HepG2 (cell line): ENCODE measurements at regions not wholly inside any gene's neighbourhood (a gene's known extent, or its start where the extent isn't known, plus 50 kb on each side); places are given as distances from the start of the nearest gene placed in this dataset.

Experiments
- ATAC-seq: fragments of 200-7000 bp; cut with Tn5 transposase; 3 replicates; pipeline ENCODE4 v1.9.1; 2020; ENCODE audit warnings: mild to moderate bottlenecking, moderate library complexity
- BruUV-seq: library from RNA; stranded (reverse); fragments of 400-500 nt; replicated peaks from 2 replicates; lab custom pipeline; 2021; lab: Mats Ljungman, UMichigan
- CTCF ChIA-PET: fragments of 300-600 bp; formaldehyde crosslinking; extraction: SDS; loops from one replicate; lab custom pipeline; 2021; ENCODE audit warnings: low total read pairs, inconsistent platforms, low intra/inter-chr PET ratio; lab: Yijun Ruan, JAX
- POLR2A ChIA-PET: fragments of 350-600 bp; sonication (Branson Sonifier 250); formaldehyde crosslinking; loops from one replicate; lab custom pipeline; 2020; ENCODE audit warnings: antibody characterized with exemption, inconsistent platforms; lab: Yijun Ruan, JAX
- DNase-seq: peaks from one replicate; pipeline ENCODE4 v3.0.0-alpha.2; 2015; ENCODE audit warnings: low spot score
- FAIRE-seq: peaks from 3 replicates; lab custom pipeline; 2011; peaks lifted over from hg19 to GRCh38; lab: Jason Lieb, UNC
- H2AFZ ChIP-seq: one replicate; pipeline ENCODE4 v1.6.1; 2011; ENCODE audit warnings: low read length, inconsistent platforms
- H3K27ac ChIP-seq: fragments of 300-600 bp; 3 replicates; pipeline ENCODE4 v1.8.0; 2011; ENCODE audit warnings: mixed run types, mild to moderate bottlenecking, mixed read lengths, low read length, inconsistent platforms; ENCODE audit not compliant: insufficient read depth; ENCODE audit errors: extremely low read length
- H3K27me3 ChIP-seq, 2 experiments: fragments of 200-600 bp in 1 of 2; 2 replicates in 1 of 2; 3 replicates in 1 of 2; pipeline versions ENCODE4 v1.6.0 to v1.8.0; 2011; ENCODE audit warnings: low read length in 2 of 2, mild to moderate bottlenecking in 2 of 2, moderate library complexity in 2 of 2, inconsistent platforms in 1 of 2; ENCODE audit not compliant: insufficient read depth in 2 of 2, control insufficient read depth in 1 of 2
- H3K36me3 ChIP-seq, 2 experiments: fragments of 200-600 bp in 1 of 2; replicated peaks in 1 of 2; 2 replicates in 1 of 2; 3 replicates in 1 of 2; pipeline versions ENCODE4 v1.5.1 to v1.8.0; 2011; ENCODE audit warnings: low read length in 2 of 2, inconsistent platforms in 1 of 2; ENCODE audit not compliant: insufficient read depth in 2 of 2, control insufficient read depth in 1 of 2
- H3K4me1 ChIP-seq: 2 replicates; pipeline ENCODE4 v1.5.1; 2012; ENCODE audit warnings: low read length, inconsistent platforms; ENCODE audit not compliant: insufficient read depth
- H3K4me2 ChIP-seq: 2 replicates; pipeline ENCODE4 v1.6.0; 2011; ENCODE audit warnings: low read depth, low read length, inconsistent platforms
- H3K4me3 ChIP-seq, 3 experiments: fragments of 200-600 bp in 1 of 3; sonication (generic), shearing (Covaris generic) in 1 of 3; replicated peaks in 1 of 3; 2 replicates each; pipeline ENCODE4 v1.5.1; 2011 to 2016; ENCODE audit warnings: low read length in 3 of 3, inconsistent platforms in 2 of 3, low read depth in 2 of 3, mild to moderate bottlenecking in 2 of 3, control low read depth in 1 of 3, mixed read lengths in 1 of 3; ENCODE audit not compliant: insufficient read depth in 1 of 3
- H3K79me2 ChIP-seq: one replicate; pipeline ENCODE4 v1.6.1; 2011; ENCODE audit warnings: low read length, inconsistent platforms; ENCODE audit not compliant: insufficient read depth
- H3K9ac ChIP-seq: 2 replicates; pipeline ENCODE4 v1.6.0; 2011; ENCODE audit warnings: mild to moderate bottlenecking, low read depth, low read length, inconsistent platforms; ENCODE audit not compliant: insufficient read depth
- H3K9me3 ChIP-seq: 2 replicates; pipeline ENCODE4 v1.5.1; 2012; ENCODE audit warnings: mild to moderate bottlenecking, low read length
- H4K20me1 ChIP-seq: 2 replicates; pipeline ENCODE4 v1.6.0; 2011; ENCODE audit warnings: inconsistent platforms, mild to moderate bottlenecking, low read length, moderate library complexity; ENCODE audit not compliant: insufficient read depth
- AHR ChIP-seq: IDR thresholded peaks from 2 replicates; pipeline ENCODE4 v1.6.1; 2018; ENCODE audit warnings: missing genetic modification reagents, missing compliant biosample characterization
- ASH2L ChIP-seq: fragments of 300-600, 200-600 bp; sonication (generic); IDR thresholded peaks from 2 replicates; pipeline ENCODE4 v1.7.0; 2017; ENCODE audit warnings: low read depth, mild to moderate bottlenecking, moderate library complexity, mixed read lengths, low read length; ENCODE audit not compliant: insufficient read length
- ATF3 ChIP-seq: sonication (generic); formaldehyde crosslinking; IDR thresholded peaks from 2 replicates; pipeline ENCODE4 v1.4.0; 2020; ENCODE audit warnings: missing genetic modification reagents
- E2F2 ChIP-seq: sonication (generic); formaldehyde crosslinking; IDR thresholded peaks from 2 replicates; pipeline ENCODE4 v1.4.0; 2020; ENCODE audit warnings: missing genetic modification reagents, borderline replicate concordance
- ERF ChIP-seq: IDR thresholded peaks from 2 replicates; pipeline ENCODE4 v1.6.1; 2018; ENCODE audit warnings: missing biosample characterization, missing genetic modification reagents
- ETV6 ChIP-seq: sonication (generic); formaldehyde crosslinking; conservative IDR thresholded peaks from 2 replicates; pipeline ENCODE4 v1.4.0; 2020; ENCODE audit warnings: missing genetic modification reagents
- GFI1 ChIP-seq: sonication (generic); formaldehyde crosslinking; IDR thresholded peaks from 2 replicates; pipeline ENCODE4 v1.5.0; 2020; ENCODE audit warnings: missing genetic modification reagents, mild to moderate bottlenecking, borderline replicate concordance
- HIC2 ChIP-seq: sonication (generic); formaldehyde crosslinking; IDR thresholded peaks from 2 replicates; pipeline ENCODE4 v1.9.0; 2022; ENCODE audit warnings: low read depth, missing genetic modification reagents
- JUND ChIP-seq: sonication (generic); formaldehyde crosslinking; IDR thresholded peaks from 2 replicates; pipeline ENCODE4 v1.8.0; 2022; ENCODE audit warnings: mild to moderate bottlenecking, missing genetic modification reagents
- MYNN ChIP-seq: sonication (generic); formaldehyde crosslinking; IDR thresholded peaks from 2 replicates; pipeline ENCODE4 v1.4.0; 2020; ENCODE audit warnings: mild to moderate bottlenecking, low read depth, missing genetic modification reagents
- PRDM15 ChIP-seq: sonication (generic); formaldehyde crosslinking; IDR thresholded peaks from 2 replicates; pipeline ENCODE4 v1.4.0; 2020; ENCODE audit warnings: missing genetic modification reagents
- SIN3B ChIP-seq: fragments of 150-350 bp; IDR thresholded peaks from 2 replicates; pipeline ENCODE4 v1.6.1; 2014; ENCODE audit warnings: low read length
- ZBTB7B ChIP-seq: sonication (generic); formaldehyde crosslinking; IDR thresholded peaks from 2 replicates; pipeline ENCODE4 v1.4.0; 2020; ENCODE audit warnings: missing genetic modification reagents
- ZMAT5 ChIP-seq: sonication (generic); formaldehyde crosslinking; IDR thresholded peaks from 2 replicates; pipeline ENCODE4 v1.5.0; 2020; ENCODE audit warnings: mild to moderate bottlenecking, low read depth, missing genetic modification reagents, borderline replicate concordance
- ZNF280B ChIP-seq: sonication (generic); formaldehyde crosslinking; IDR thresholded peaks from 2 replicates; pipeline ENCODE4 v1.5.0; 2020; ENCODE audit warnings: missing genetic modification reagents, mild to moderate bottlenecking, borderline replicate concordance
- WGBS: methylation state at CpG from one replicate; pipeline ENCODE4 v1.1.6; 2017; ENCODE audit warnings: low lambda C conversion rate; 5-methylcytosine and 5-hydroxymethylcytosine counted together
- in situ Hi-C: cut with HindIII; loops from 2 replicates; pipeline ENCODE4 v1.10.0; 2017; ENCODE audit warnings: low pct_unique_long_range_greater_than_20kb; ENCODE audit not compliant: extremely low pct_ligation_motif_present
- intact Hi-C: fragments of 100-400 bp; cut with micrococcal nuclease; formaldehyde crosslinking; loops from one replicate; pipeline ENCODE4 v1.10.0; 2022; ENCODE audit not compliant: unreplicated experiment

- H3K79me2 ChIP-seq: no peaks in the 10 kb centered on the region
- in situ Hi-C loops (no loop called here), intact Hi-C loops (no loop called here)
- H3K4me2 ChIP-seq: no peak overlapping the region
- ATAC-seq: no peak
- peaks cover 14% of the 10 kb centered on the region; the same call in 1 of the 2 replicates for H3K4me1 ChIP-seq
- H3K36me3 ChIP-seq: no peaks in the 10 kb centered on the region
- FAIRE-seq: no peak
- no TSS peak for BruUV-seq
- no peak overlapping the region for H2AFZ ChIP-seq
- H3K27me3 ChIP-seq: no peaks in the 10 kb centered on the region; a peak in 1 of 5 replicates
- H3K9ac ChIP-seq: no peak overlapping the region
- 0% methylated on average over 1 of the region's 1 CpG for WGBS
- no peak for DNase-seq
- TF ChIP-seq SIN3B: no peak
- no peak for TF ChIP-seq ASH2L
- no peak for TF ChIP-seq ATF3 (CRISPR knock-in tag)
- no peak for TF ChIP-seq HIC2 (CRISPR knock-in tag)
- no peak for TF ChIP-seq GFI1 (CRISPR knock-in tag)
- no peak for TF ChIP-seq ERF
- no peak for TF ChIP-seq ETV6 (CRISPR knock-in tag)
- TF ChIP-seq JUND (CRISPR knock-in tag): no peak
- TF ChIP-seq ZNF280B (CRISPR knock-in tag): no peak
- no peak for TF ChIP-seq ZBTB7B
- no peak for TF ChIP-seq E2F2 (CRISPR knock-in tag)
- TF ChIP-seq AHR: no peak
- TF ChIP-seq PRDM15 (CRISPR knock-in tag): no peak
- no peak for TF ChIP-seq ZMAT5 (CRISPR knock-in tag)
- no peak for TF ChIP-seq MYNN (CRISPR knock-in tag)
- no peak overlapping the region for H3K27ac ChIP-seq
- CTCF ChIA-PET: no interaction called here
- no peaks in the 10 kb centered on the region for H4K20me1 ChIP-seq
- H3K4me3 ChIP-seq: no peak overlapping the region
- POLR2A ChIA-PET: no interaction called here
- no peaks in the 10 kb centered on the region for H3K9me3 ChIP-seq
Observed at GRCh38 chr21:14697769-14698168, 151.7 kb upstream of the SAMSN1 start.
